AG04449 (cell line): ENCODE measurements at regions not wholly inside any gene's neighbourhood (a gene's known extent, or its start where the extent isn't known, plus 50 kb on each side); places are given as distances from the start of the nearest gene placed in this dataset.

Experiments used
- CTCF ChIA-PET: fragments of 350-600 bp; formaldehyde crosslinking; extraction: SDS; loops from one replicate; lab custom pipeline; 2021; ENCODE audit warnings: antibody characterized with exemption; lab: Yijun Ruan, JAX
- POLR2A ChIA-PET: fragments of 400-600, 350-600 bp; formaldehyde crosslinking; extraction: SDS; loops from one replicate; lab custom pipeline; 2020; ENCODE audit warnings: antibody characterized with exemption, inconsistent platforms; lab: Yijun Ruan, JAX
- DNase-seq: peaks from one replicate; pipeline ENCODE4 v3.0.0-alpha.2; 2010; ENCODE audit warnings: low read depth, low spot score
- H3K4me3 ChIP-seq: 2 replicates; pipeline ENCODE4 v1.5.1; 2011; ENCODE audit warnings: low read depth, mild to moderate bottlenecking, control low read depth, low read length
- CTCF ChIP-seq: IDR thresholded peaks from one replicate; pipeline ENCODE4 v1.5.1; 2011; ENCODE audit warnings: mild to moderate bottlenecking, moderate library complexity, low read length, control low read depth, inconsistent platforms; ENCODE audit not compliant: insufficient read depth; ENCODE audit errors: missing control alignments

- no peak for DNase-seq
- H3K4me3 ChIP-seq: no peak overlapping the region
- ChIA-PET POLR2A (no interaction called here), CTCF (no interaction called here)
- TF ChIP-seq CTCF: no peak
These were observed 1056.7 kb downstream of the PCDH19 start for GRCh38 chrX:99353412-99353811.

- ChIA-PET POLR2A (no interaction called here), CTCF (no interaction called here)
- no peak for TF ChIP-seq CTCF
- no peak overlapping the region for H3K4me3 ChIP-seq
- no peak for DNase-seq
These were observed 1061.8 kb downstream of the PCDH19 start for GRCh38 chrX:99348256-99348655.

- POLR2A ChIA-PET: no interaction called here
- CTCF ChIA-PET: no interaction called here
- no peak overlapping the region for H3K4me3 ChIP-seq
- no peak for DNase-seq
- TF ChIP-seq CTCF: no peak
These were observed 1101.8 kb downstream of the PCDH19 start for GRCh38 chrX:99308302-99308701.

GRCh38 chrX:99305573-99305972, 1104.5 kb downstream of the PCDH19 start:
- POLR2A ChIA-PET: no interaction called here
- no peak overlapping the region for H3K4me3 ChIP-seq
- no peak for TF ChIP-seq CTCF
- no peak for DNase-seq
- CTCF ChIA-PET: no interaction called here

GRCh38 chrX:99301990-99302389, 1108.1 kb downstream of the PCDH19 start:
- ChIA-PET CTCF (no interaction called here), POLR2A (no interaction called here)
- no peak for DNase-seq
- TF ChIP-seq CTCF: no peak
- no peak overlapping the region for H3K4me3 ChIP-seq

- TF ChIP-seq CTCF: no peak
- DNase-seq: no peak
- CTCF ChIA-PET: no interaction called here
- H3K4me3 ChIP-seq: no peak overlapping the region
- POLR2A ChIA-PET: no interaction called here
These were observed 1138.4 kb downstream of the PCDH19 start for GRCh38 chrX:99271641-99272040.
